ENCODE measurements at regions not wholly inside any gene's neighbourhood (a gene's known extent, or its start where the extent isn't known, plus 50 kb on each side); places are given as distances from the start of the nearest gene placed in this dataset.
"Not testable (repeated sequence)": the region's sequence is repeated elsewhere in the genome, so short reads cannot be mapped to it uniquely, and the experiment has no call there.

DNA sequence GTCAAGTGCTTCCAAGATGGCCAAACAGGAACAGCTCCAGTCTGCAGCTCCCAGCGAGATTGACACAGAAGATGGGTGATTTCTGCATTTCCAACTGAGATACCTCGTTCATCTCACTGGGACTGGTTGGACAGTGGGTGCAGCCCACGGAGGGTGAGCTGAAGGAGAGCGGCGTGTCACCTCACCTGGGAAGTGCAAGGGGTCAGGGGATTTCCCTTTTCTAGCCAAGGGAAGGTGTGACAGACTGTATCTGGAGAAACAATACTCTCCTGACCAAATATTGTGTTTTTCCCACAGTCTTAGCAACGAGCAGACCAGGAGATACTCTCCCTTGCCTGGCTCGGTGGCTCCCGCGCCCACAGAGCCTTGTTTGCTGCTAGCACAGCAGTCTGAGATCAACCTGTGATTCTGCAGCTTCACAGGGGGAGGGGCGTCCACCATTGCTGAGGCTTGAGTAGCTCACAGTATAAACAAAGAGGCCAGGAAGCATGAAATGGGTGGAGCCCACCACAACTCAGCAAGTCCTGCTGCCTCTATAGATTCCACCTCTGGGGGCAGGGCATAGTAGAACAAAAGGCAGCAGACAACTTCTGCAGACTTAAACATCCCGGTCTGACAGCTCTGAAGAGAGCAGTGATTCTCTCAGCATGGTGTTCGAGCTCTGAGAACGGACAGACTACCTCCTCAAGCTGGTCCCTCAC, 293.5 kb upstream of the SUCLG2 start:
- DNase-seq (ENCODE audit: low read depth) = peak; percentile 1

GRCh38 chr3:67946436-67946835, 292.0 kb upstream of the SUCLG2 start:
- DNase-seq (ENCODE audit: low read depth) = no peak

DNA sequence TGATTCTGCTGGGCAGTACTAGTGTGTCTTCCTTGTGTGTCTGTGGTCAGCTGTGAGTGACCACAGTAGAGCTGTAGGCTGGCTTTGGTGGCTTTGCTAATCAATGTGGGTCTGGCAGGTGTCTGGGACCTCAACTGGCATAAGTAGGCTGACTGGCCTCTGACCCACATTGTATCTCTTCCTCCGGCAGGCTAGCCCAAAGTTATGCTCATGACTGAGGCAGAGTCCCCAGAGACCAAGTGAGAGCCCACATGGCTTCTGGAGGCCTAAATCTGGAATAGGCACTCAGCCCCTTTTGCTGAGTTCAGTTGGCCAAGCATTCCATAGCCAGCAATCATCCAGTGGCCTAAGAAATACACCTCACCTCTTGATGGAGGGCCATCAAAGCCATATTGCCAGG, 289.1 kb upstream of the SUCLG2 start:
- DNase-seq (ENCODE audit: low read depth) = no peak

DNA sequence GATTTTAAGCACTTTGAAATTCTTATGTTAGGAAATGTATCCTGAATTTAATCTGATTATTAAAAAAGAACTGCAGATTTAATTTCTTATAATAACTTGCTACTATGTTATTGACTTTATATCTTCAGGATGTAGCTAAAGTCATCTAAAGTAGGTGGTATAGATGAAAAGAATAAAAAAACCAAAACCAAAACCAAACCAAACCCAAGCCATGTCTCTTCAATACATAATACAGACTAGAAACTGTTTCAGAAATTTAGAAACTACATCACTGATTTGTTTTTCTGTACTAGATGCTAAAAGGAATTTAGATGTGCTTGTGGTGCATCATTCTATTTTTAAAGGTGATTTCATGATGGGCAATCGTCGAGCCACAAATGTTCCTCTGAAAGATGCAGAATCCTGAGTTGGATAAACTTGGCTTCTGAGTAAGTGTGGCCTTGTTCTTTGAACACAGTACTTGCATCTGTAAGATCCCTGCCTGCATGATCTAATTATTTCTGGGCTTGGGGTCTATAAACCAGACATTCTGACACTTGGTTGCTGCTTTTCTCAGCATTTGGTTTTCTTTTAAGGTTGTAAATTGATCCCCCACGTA, 287.1 kb upstream of the SUCLG2 start:
- no peak for DNase-seq (ENCODE audit: low read depth)

DNA sequence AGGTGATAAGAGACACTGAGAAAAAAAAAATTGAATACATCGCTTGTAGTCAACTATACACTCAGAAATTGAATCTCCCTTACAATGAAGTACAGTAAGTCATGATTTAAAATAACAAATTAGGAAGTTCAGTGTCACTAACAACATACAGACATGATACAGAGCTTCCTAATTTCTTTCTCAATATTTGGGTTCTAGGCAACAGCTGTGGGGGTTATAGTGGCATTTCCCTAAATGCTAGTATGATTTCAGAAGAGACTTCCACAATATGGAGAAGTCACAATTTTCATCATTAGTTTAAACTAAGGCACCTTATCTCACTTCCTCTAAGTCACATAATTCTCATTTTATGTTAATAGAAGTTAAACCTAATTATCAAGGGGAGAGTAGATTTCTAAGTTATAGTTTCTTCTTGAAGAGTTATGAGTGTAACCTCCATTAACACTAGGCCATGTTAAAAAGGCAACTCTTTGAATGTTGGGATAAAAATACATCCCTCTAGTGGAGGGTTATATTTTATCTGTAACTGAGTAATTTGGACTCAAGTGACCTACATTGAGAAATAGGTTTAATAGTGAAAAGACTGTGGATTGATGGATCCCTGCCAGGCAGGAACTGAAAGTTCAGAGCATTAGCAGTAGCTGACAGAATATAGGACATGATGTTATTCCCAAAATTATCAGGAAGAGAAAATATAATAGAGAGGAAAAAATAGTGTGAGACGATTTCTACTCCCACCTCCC, 286.0 kb upstream of the SUCLG2 start:
- no peak for DNase-seq (ENCODE audit: low read depth)

- no peak for DNase-seq (ENCODE audit: low read depth)
These were observed 283.2 kb upstream of the SUCLG2 start for GRCh38 chr3:67937498-67938118.

DNA sequence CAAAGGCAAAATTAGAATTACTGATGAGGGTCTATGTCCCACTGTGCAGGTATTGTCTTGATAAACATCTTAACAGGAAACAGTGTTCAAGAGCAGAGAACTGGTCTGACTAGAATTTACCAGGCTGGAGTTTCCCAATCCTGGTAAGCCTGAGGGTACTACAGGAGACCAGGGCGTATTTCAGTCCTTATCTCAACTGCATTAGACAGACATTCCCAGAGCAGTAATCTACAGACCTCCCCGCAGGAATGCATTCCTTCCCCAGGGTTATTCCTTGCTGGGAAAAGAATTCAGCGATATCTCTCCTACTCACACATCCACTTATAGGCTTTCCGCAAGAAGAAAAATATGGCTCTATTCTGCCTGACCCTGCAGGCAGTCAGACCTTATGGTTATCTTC, 276.0 kb upstream of the SUCLG2 start:
- not testable (repeated sequence) for DNase-seq (ENCODE audit: low read depth)

DNA sequence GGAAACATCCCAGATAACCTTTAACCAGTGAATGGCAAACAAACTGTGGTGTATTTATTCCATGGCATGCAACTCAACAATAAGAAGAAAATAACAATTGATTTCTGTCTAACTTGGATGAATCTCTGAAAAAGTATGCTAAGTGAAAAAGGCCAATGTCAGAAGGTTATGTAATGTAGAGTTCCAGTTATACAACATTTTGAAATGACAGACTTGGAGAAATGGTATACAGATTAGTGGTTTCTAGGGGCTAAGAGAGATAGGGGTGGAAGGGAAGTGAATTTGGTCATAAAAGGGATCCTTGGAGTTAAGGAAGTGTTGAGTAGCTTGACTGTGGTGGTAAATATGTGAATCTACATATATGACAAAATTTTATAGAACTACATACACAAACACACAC, 269.4 kb upstream of the SUCLG2 start:
- no peak for DNase-seq (ENCODE audit: low read depth)

DNA sequence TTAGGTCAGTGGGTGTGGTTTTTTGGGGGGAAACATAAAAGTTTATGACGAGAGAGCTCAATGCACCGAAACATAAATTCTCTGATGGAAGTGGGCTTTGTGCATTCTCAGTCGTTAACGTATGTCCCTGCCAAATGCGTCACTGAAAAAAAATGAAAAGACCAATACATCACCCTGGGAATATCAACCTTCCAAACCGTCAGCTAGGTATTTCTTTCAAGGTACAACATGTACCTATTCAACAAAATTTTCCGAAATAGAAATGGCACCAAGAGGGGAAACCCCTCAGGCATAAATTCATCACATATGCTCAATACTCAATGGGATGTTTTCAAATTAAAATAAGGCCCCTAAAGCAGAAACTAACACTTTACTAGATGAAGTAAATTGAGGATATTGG, 266.6 kb upstream of the SUCLG2 start:
- no peak for DNase-seq (ENCODE audit: low read depth)

DNA sequence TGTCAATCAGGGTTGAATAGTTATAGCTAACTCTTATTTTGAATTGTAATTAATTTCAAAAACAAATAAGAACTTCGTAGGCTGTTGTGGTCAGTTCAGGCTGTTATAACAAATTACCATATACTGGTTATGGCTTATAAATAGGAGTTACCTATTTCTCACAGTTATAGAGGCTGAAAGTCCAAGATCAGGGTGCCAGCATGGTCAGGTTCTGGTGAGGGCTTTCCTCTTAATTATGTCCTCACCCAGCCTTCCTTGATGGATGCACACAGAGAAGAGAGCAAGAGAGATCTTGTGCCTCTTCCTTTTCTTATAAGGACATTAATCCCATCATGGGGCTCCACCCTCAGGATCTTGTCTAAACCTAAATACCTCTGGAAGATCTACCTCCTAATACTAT, 265.9 kb upstream of the SUCLG2 start:
- DNase-seq (ENCODE audit: low read depth) = no peak

DNA sequence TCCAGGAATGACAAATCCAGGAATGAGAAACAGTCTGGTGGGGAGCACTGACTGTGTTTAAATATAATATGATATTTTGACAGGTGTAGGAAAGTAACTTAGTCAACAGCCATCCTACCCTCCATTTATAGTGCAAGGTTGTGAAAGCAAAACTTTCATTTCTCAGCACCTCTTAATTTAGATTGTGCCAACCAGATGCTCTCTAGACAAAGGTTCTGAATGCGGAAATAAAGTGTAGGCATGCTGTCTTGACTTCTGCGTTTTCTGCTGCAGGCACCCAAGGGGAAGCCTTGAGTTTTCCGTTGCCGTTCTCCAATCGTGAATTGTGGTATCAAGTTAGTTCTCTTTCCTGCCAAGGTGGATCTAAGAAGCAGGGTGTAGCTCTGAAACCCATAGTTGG, 261.9 kb upstream of the SUCLG2 start:
- no peak for DNase-seq (ENCODE audit: low read depth)

GRCh38 chr3:67907735-67908134, 253.3 kb upstream of the SUCLG2 start:
- DNase-seq (ENCODE audit: low read depth) = no peak

DNA sequence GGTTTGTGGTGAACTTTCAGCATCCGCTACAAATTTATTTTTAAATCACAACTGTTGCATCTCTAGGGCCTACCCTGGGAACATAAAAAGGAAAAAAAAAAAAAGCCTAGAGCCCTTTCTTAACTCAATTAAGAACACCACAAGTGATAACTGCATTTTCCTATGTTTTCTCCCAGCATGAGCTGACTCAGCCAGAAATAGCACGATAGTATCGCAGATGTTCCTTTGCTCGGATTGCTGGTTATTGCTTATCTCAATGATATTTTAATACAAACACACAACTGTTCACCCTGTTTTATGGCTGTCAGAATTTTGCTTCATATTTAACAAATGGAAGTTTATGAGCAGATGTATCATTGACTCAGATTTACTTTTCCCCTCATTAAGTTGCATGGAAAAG, 251.8 kb upstream of the SUCLG2 start:
- no peak for DNase-seq (ENCODE audit: low read depth)

DNA sequence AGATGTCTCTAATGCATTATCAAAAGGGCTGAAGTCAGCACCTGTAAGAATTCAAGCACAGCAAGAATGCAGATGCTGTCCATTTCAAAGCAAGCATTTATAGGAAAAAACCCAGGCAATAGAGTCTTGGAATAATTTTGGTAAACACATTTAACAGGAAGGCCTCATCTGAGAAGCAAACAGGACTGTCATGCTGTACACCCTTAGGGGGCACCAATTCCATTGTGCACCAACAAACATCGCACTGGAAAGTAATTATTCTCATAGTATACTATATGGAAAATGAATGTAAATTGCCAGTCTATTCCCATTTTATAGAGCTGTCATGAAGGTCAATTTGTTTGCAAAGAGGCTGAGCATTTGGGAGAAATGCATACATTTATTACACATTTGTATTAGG, 247.3 kb upstream of the SUCLG2 start:
- no peak for DNase-seq (ENCODE audit: low read depth)

GRCh38 chr3:67898916-67899315, 244.5 kb upstream of the SUCLG2 start:
- no peak for DNase-seq (ENCODE audit: low read depth)

- no peak for DNase-seq (ENCODE audit: low read depth)
These were observed 243.2 kb upstream of the SUCLG2 start for GRCh38 chr3:67897351-67898336.

- no peak for DNase-seq (ENCODE audit: low read depth)
These were observed 241.7 kb upstream of the SUCLG2 start for GRCh38 chr3:67896130-67896529.

DNA sequence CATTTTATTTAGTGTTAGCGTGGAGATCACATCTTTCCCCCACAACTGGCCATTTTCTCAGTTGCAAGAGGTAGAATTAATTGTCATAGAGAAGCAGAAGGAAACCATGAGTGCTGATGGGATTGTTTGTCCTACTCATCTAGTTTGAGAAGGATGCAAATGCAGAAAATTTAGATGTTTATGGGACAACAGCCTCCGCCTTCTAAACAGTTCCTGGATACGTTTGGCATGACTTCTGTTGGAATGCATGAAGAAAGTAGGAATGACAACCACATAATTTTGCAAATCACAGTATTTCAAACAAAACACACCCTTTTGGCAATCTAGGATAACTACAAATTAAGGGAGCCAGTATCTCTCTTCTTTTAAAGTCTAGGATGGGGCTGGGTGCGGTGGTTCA, 240.1 kb upstream of the SUCLG2 start:
- no peak for DNase-seq (ENCODE audit: low read depth)

DNA sequence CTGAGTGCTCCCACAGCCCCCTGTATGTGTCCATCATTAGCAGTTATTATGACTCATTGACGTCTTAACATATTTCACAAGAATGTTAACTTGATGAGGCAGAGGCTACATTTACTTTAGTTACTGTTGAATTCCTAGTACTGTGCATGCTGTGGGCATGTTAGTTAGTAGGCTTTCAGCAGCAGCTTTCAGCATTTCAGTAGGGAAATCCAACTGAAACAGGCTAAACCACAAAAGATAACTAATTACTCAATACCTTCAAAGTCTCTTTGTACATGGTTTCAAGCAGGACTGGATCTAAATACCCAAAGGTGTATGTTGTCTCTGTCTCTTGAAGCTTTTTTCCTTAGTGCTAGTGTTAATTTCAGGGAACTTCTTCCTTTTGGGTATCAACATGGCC, 229.9 kb upstream of the SUCLG2 start:
- DNase-seq (ENCODE audit: low read depth) = no peak

GRCh38 chr3:67883766-67884165, 229.4 kb upstream of the SUCLG2 start:
- no peak for DNase-seq (ENCODE audit: low read depth)

DNA sequence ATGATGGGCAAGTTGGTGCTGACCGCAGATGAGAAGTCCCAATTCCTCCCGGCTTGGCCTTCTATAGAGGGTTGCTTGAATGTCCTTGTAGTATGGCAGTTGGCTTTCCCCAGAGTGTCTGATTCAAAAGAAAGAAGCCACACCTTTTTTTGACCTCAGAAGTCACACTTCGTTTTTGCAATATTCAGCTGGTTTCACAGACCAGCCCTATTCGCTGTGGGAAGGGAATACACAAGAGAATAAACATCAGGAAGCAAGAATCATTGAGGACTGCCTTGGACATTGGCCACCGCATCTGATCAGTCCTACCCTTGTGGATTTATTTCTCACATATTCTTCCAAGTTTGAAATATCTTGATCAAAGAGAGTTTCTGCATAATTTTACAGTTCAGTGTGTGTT, 228.6 kb upstream of the SUCLG2 start:
- no peak for DNase-seq (ENCODE audit: low read depth)

GRCh38 chr3:67876261-67876660, 221.8 kb upstream of the SUCLG2 start:
- no peak for DNase-seq (ENCODE audit: low read depth)

All from stimulated activated CD8-positive, alpha-beta memory T cell treated with anti-CD3 and anti-CD28 coated beads, Interleukin-12 subunit alpha, Interleukin-12 subunit beta, amount 100 ng/mL, for 4 hours (primary cell).